GM12865 (cell line): ENCODE measurements at regions not wholly inside any gene's neighbourhood (a gene's known extent, or its start where the extent isn't known, plus 50 kb on each side); places are given as distances from the start of the nearest gene placed in this dataset.

Source experiments
- DNase-seq: peaks from one replicate; pipeline ENCODE4 v3.0.0; 2010; ENCODE audit warnings: low read depth
- H3K4me3 ChIP-seq: 2 replicates; pipeline ENCODE4 v1.5.1; 2011; ENCODE audit warnings: mild to moderate bottlenecking, low read depth, low read length, control low read depth
- CTCF ChIP-seq: IDR thresholded peaks from 2 replicates; pipeline ENCODE4 v1.5.1; 2011; ENCODE audit warnings: low read length, control low read depth, low read depth, inconsistent platforms; ENCODE audit not compliant: insufficient read depth; ENCODE audit errors: missing control alignments

GRCh38 chr12:72790273-72790672, 518.1 kb downstream of the TRHDE start:
- H3K4me3 ChIP-seq = no peak overlapping the region
- no peak for DNase-seq
- no peak for TF ChIP-seq CTCF

GRCh38 chr12:72792889-72793288, 520.7 kb downstream of the TRHDE start:
- TF ChIP-seq CTCF = no peak
- no peak overlapping the region for H3K4me3 ChIP-seq
- no peak for DNase-seq

GRCh38 chr12:72793796-72794195, 521.6 kb downstream of the TRHDE start:
- no peak for TF ChIP-seq CTCF
- H3K4me3 ChIP-seq = no peak overlapping the region
- DNase-seq = no peak

GRCh38 chr12:72815421-72815820, 543.3 kb downstream of the TRHDE start:
- TF ChIP-seq CTCF = no peak
- no peak overlapping the region for H3K4me3 ChIP-seq
- DNase-seq = no peak

- no peak overlapping the region for H3K4me3 ChIP-seq
- no peak for DNase-seq
- no peak for TF ChIP-seq CTCF
Measured at GRCh38 chr12:72828662-72829324, 556.6 kb downstream of the TRHDE start.

- TF ChIP-seq CTCF = no peak
- no peak for DNase-seq
- H3K4me3 ChIP-seq = no peak overlapping the region
Measured at GRCh38 chr12:72829838-72830237, 557.7 kb downstream of the TRHDE start.

- H3K4me3 ChIP-seq = no peak overlapping the region
- no peak for DNase-seq
- TF ChIP-seq CTCF = no peak
Measured at GRCh38 chr12:72832024-72832423, 559.9 kb downstream of the TRHDE start.
